Fibroblast of villous mesenchyme (primary cell): ENCODE measurements at regions not wholly inside any gene's neighbourhood (a gene's known extent, or its start where the extent isn't known, plus 50 kb on each side); places are given as distances from the start of the nearest gene placed in this dataset.

ENCODE experiments used
- DNase-seq: peaks from one replicate; pipeline ENCODE4 v3.0.0-alpha.2; 2010; ENCODE audit warnings: low read depth
- H3K4me3 ChIP-seq: 2 replicates; pipeline ENCODE4 v1.5.1; 2011; ENCODE audit warnings: low read depth, mild to moderate bottlenecking, low read length
- TF ChIP-seq, protein P1 (sequence below): IDR thresholded peaks from 2 replicates; pipeline ENCODE4 v1.5.1; 2012; ENCODE audit warnings: low read depth, mild to moderate bottlenecking, low read length; ENCODE audit not compliant: insufficient read depth

DNA sequence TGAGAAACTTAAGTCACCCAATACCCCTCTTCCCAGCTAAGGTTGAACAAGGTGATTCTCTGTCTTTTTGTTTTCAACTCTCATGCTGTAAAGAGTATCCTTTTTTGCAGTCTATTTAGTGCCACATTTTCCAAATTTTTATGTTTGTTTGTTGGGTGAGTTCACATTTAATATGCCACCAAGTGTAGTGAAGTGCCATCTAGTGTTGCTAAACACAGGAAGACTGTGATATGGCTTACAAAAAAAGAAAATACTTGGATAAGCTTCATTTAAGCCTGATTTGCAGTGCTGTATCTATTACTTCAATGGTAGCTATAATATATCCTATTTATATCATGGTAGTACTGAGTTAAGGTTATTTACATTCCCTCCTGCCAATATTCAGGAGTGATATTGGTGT lies 319.2 kb upstream of the CHORDC1 start:
- TF ChIP-seq, protein P1, sequence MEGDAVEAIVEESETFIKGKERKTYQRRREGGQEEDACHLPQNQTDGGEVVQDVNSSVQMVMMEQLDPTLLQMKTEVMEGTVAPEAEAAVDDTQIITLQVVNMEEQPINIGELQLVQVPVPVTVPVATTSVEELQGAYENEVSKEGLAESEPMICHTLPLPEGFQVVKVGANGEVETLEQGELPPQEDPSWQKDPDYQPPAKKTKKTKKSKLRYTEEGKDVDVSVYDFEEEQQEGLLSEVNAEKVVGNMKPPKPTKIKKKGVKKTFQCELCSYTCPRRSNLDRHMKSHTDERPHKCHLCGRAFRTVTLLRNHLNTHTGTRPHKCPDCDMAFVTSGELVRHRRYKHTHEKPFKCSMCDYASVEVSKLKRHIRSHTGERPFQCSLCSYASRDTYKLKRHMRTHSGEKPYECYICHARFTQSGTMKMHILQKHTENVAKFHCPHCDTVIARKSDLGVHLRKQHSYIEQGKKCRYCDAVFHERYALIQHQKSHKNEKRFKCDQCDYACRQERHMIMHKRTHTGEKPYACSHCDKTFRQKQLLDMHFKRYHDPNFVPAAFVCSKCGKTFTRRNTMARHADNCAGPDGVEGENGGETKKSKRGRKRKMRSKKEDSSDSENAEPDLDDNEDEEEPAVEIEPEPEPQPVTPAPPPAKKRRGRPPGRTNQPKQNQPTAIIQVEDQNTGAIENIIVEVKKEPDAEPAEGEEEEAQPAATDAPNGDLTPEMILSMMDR = no peak
- no peak for DNase-seq
- no peak overlapping the region for H3K4me3 ChIP-seq

DNA sequence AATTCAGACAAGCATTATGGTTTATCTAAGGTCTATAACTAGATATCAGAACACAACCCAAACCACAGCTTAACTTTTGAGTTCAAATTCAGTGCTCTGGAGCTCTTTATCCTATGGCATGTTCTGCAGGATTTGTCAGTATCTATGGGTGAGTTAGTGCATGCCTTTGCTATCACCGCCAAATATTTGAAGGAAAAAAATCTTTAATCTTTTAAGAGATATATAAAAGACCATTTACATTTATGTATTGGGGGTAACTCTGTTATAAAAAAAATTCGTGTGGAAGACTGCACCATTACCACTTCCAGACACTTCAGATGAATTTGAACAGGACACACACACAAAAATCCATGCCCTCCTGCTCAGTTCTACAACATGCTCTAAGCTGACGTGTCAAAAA lies 313.5 kb upstream of the CHORDC1 start:
- TF ChIP-seq, protein P1 = no peak
- H3K4me3 ChIP-seq = no peak overlapping the region
- DNase-seq = no peak

DNA sequence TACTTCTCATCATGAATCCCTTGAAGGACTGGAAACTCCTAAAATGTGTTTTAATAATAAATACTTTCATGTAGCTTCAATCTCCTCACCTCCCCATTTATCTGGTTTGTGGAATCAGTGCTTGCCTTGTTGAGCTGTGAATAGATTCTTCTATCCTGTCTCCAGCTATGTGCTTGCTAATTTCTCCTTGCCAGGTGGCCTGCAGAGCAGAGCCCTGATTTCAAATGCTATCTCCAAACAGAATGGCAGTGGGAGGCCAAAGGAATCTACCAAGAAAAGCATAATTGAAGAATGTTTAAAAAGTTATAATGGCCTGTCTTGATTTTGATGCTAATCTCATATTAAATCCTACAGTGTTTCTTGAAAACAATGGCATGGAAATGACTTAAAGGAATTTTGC lies 309.3 kb upstream of the CHORDC1 start:
- no peak for DNase-seq
- TF ChIP-seq, protein P1 = no peak
- H3K4me3 ChIP-seq = no peak overlapping the region

DNA sequence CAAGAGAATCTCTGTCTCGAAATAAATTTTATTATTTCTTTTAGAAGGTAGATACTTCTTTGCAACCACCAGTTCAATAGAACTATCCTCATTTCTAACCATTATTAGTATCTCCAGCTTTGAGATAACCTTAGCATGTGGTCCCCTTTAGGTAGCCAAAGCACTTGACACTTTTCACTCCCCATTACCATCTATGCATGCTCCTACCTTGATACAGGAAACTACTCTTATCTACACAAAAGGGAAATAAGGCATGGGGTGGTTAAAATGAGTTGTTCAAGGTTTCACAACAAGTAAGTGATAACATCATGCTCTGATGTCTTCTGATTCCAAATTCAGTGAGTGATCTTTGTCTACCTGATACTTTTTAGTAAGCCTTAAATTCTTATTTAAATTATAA lies 308.2 kb upstream of the CHORDC1 start:
- H3K4me3 ChIP-seq = no peak overlapping the region
- TF ChIP-seq, protein P1 = no peak
- no peak for DNase-seq

DNA sequence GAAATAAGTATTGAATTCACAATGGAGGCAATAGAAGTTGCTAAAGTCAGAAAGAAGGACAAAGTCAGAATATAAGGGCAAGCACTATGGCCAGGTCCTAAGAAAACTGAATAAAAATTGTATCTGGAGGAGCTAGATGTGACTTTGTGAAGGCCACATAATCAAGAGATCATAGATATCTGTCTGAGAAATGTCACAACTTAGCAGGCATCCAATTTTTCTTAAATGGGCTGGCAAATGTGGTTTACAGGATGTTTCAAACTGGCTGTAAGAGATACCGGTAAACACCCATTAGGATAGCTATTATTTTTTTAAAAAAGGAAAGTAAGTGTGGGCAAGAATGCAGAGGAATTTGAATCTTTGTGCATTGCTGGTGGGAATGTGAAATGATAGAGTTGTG lies 303.1 kb upstream of the CHORDC1 start:
- TF ChIP-seq, protein P1 = no peak
- H3K4me3 ChIP-seq = no peak overlapping the region
- DNase-seq = no peak

DNA sequence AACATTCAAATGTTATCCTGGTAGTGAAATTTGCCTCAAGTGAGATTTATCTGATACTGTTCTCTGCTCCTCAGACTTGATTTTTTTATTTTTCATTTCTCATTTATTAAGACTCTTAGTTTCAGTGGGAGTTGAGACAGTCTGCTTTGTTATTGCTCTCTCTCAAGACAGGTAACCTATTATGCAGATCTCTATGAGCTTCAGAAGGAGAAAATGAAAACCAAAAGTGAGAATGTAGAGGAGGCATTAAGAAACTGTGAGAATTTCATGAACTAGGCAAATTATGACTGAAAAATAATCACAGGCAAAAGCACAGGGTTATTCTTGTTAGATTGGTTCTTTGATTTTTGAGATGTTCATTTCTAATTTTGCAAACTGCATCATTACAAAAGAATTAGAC lies 290.0 kb upstream of the CHORDC1 start:
- no peak overlapping the region for H3K4me3 ChIP-seq
- DNase-seq = no peak
- TF ChIP-seq, protein P1 = no peak

DNA sequence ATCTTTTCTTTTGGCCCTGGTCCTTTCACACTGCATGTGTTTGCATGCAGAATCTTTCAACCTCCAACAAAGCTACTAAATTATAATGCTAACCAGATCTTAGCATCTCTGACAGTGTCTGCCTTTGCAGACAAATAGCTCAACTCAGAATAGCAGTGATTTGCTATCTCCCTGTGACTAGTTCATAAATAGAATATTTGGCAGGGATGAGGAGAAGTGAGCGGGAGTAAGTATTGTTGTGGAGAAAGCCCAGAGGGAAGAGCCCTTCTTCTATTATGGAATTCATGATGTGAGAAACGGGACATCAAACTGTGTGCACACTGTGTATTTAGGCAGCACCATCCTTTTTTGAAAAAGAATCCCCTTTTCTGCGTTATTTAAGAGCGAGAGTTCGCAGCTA lies 288.0 kb upstream of the CHORDC1 start:
- TF ChIP-seq, protein P1 = no peak
- no peak for DNase-seq
- H3K4me3 ChIP-seq = no peak overlapping the region
